Fibroblast of mammary gland (primary cell): ENCODE measurements at regions not wholly inside any gene's neighbourhood (a gene's known extent, or its start where the extent isn't known, plus 50 kb on each side); places are given as distances from the start of the nearest gene placed in this dataset.

Experiments
- DNase-seq: peaks from one replicate; pipeline ENCODE4 v3.0.0-alpha.2; 2010; ENCODE audit warnings: low read depth
- H3K4me3 ChIP-seq: 2 replicates; pipeline ENCODE4 v1.5.1; 2011; ENCODE audit warnings: low read depth, mild to moderate bottlenecking, low read length, moderate library complexity; ENCODE audit not compliant: control insufficient read depth
- CTCF ChIP-seq: conservative IDR thresholded peaks from 2 replicates; pipeline ENCODE4 v1.5.1; 2011; ENCODE audit warnings: low read depth, low read length, inconsistent platforms; ENCODE audit not compliant: control insufficient read depth, insufficient read depth

- no peak for DNase-seq
- H3K4me3 ChIP-seq, result no peak overlapping the region
- TF ChIP-seq CTCF, result no peak
Observed at GRCh38 chr10:123557366-123558108, 108.6 kb upstream of the GPR26 start.

DNA sequence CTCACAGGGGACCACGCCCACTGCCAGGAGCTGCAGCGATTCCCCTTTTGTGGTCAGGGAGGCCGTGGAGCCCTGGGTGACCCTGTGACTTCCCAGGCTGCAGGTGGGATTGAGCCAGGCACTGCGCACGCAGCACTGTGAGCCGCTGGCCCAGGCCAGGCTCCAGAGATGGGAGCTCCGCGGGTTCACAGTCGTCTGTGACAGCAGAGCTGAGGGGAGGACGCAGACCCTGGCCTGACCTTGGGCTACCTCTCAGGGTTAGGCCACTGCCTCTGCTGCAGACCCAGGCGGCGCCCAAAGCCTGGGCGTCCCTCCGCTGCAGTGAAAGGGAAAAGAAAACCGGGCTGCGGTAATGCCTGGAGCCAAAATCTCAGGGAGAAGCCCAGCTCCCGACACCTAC is 107.5 kb upstream of the GPR26 start:
- no peak for DNase-seq
- H3K4me3 ChIP-seq, result no peak overlapping the region
- TF ChIP-seq CTCF, result no peak

- H3K4me3 ChIP-seq, result no peak overlapping the region
- peak; percentile 55 for DNase-seq
- TF ChIP-seq CTCF, result peak; percentile 92
Observed at GRCh38 chr10:123559066-123559822, 106.9 kb upstream of the GPR26 start.

GRCh38 chr10:123559823-123560092 is 106.4 kb upstream of the GPR26 start:
- no peak overlapping the region for H3K4me3 ChIP-seq
- no peak for TF ChIP-seq CTCF
- DNase-seq, result no peak

DNA sequence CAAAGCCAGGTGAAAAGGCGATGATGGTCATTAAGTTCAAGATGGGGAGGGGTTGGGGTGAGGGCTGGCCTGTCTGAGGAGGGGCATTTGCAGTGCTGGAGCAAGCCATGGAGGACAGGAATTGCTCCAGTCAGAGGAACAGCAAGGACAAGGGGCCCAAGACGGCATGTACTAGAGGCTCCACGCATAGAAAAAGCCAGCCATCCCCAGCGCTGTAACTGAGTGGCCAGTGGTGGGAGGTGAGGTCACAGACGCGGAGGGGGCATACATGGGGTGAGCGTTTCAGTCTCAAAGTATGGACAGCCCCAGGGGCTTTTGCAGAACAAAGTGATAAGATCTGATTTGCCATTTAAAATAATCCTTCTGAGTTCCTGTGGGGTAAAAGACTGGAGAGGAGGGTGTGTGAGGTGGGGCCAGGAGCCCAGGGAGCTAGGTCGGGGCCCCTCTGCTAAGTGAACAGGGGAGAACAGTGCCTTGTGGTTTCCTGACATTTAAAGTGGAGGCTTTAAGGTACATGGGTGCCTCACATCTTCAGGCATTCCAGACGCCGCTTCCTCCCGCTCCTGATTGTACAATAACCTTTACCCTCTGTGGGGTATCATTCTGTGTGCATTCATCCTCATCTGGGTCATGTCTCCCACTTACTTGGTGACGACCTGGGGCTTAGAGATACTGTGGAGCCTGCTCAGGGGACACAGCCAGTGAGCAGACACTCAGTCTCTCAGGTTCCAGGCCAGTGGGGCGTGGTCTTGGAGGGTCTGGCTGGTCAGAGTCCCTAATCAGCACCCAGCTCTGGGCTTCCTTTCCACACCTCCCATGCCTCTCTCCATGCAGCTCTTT is 105.6 kb upstream of the GPR26 start:
- TF ChIP-seq CTCF, result no peak
- DNase-seq, result no peak
- no peak overlapping the region for H3K4me3 ChIP-seq

GRCh38 chr10:123561141-123561440 is 105.1 kb upstream of the GPR26 start:
- DNase-seq, result no peak
- H3K4me3 ChIP-seq, result no peak overlapping the region
- no peak for TF ChIP-seq CTCF
